Anterior cingulate cortex (tissue), 58 donors: ENCODE measurements at regions not wholly inside any gene's neighbourhood (a gene's known extent, or its start where the extent isn't known, plus 50 kb on each side); places are given as distances from the start of the nearest gene placed in this dataset.

Experiments used
- DNase-seq, 58 donors: peaks; one replicate each; lab custom pipeline; 2025; lab: John Stamatoyannopoulos, UW

DNA sequence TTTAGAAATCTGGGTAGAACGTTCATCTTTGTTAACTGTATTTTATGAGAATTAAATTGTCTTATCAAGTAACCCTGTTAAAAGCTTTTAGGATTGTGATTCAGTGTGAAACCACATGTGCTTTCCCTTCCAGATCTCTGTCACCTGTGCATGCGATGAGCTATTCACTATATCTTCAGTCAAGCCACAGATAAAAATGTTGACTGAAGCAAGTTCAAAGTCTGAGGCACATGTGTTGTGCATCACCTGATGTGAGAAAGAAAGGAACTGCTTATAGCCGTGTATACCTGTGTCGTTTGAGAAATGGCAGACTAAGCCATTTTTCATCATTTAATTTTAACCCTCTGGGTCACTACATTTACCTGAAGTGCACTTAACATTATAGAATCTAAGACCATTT is 1088.9 kb upstream of the TENM4 start:
- no peak for DNase-seq

DNA sequence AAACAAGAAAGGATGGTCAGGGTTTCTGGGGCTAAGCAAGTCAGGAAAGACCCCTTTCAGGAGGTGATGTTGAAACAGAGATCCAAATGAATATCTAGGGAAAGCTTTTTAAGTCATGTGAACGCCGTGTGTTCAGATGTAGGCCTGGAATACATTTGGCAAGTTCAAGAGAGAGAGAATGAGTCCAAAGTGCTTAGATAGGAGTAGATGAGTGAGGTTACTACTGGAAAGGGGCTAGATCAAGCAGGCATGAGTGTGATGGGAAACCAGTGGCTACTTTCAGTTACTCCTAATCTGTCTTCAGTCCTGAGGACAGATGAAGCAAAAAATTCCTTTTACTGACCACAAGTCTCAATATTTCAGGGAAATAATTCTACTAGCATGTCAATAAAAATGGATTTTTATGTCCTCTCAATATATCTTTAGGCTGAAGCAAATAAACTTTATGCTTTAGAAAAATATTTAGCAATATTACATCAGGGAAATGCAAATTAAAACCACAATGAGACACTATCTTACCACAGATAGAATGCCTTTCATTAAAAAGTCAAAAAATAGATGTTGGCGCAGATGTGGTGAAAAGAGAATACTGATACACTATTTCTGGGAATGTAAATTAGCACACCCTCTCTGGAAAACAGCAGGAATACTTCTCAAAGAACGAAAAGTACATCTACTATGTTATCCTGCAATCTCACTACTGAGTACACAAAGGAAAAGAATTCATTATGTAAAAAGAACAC is 1085.0 kb upstream of the TENM4 start:
- DNase-seq, result no peak

DNA sequence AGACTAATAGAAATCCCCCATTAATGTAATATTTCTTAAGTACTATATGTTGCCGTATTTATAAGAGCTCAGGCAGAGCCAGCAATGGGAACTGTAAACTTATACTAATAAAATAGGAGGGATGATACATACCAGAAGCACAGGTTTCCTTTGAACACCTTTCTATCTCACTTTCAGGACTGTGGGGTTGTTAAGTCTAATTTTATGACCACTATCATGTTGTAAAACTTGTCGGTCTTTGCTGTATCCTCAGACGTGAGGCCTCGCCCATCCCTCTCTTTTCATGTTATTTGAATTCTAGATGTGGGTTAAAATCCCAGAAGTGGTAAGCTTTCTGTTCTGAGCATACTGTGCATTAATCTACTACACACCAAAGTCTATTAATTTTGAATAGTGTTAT is 1083.5 kb upstream of the TENM4 start:
- DNase-seq, result no peak

DNA sequence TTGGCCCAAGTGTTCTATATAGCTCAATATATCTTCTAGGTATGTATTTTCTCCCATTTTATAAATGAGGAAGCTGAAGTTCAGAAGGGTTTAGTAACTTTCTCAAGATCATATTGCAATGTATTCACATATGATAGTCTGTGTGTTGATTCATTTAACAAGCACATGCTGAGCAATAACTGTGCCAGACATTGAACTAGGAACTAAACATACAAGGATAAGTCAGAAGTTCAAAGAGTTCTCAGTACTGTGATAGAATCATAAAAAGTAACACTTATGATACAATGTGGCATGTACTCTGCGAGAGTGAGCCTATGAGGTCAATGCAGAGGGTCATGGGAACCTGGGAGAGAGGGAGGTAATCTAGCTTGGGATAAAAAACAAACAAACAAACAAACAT is 1082.2 kb upstream of the TENM4 start:
- no peak for DNase-seq

DNA sequence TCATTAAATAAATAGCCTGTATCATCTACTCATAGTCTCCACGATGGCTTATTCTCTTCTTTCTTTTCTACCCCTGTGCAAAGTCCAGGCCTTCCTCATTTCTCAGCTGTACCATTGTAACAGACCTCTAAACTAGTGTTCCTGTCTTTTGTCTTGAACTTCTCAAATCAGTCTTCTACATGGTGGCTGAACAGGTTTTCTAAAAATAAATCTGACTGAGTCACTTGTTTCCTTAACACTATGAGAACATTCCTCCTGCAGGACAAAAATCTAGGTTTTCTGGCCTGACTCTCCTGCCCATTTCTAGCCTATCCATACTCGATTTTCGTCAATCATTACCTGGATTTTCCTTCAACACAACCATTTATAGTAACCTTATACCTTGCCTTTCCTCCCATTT is 1080.8 kb upstream of the TENM4 start:
- DNase-seq, result no peak

DNA sequence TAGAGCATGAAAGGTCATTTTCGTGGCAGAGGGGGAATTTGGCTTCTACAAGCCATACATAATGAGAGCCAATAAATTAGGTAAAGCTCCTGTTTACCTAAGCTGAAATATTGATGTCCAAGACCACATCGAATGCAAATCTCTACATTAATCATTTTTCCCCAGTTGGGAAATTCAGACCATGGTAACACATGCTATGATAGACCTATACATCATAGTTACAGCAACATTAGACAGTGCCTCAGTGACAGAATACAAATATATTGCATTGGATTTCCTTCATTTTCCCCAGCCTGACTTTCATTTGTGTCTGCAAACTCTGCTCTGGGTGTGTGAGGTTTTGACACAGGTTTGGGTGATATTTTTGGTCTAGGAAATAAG is 1079.7 kb upstream of the TENM4 start:
- DNase-seq, result no peak

DNA sequence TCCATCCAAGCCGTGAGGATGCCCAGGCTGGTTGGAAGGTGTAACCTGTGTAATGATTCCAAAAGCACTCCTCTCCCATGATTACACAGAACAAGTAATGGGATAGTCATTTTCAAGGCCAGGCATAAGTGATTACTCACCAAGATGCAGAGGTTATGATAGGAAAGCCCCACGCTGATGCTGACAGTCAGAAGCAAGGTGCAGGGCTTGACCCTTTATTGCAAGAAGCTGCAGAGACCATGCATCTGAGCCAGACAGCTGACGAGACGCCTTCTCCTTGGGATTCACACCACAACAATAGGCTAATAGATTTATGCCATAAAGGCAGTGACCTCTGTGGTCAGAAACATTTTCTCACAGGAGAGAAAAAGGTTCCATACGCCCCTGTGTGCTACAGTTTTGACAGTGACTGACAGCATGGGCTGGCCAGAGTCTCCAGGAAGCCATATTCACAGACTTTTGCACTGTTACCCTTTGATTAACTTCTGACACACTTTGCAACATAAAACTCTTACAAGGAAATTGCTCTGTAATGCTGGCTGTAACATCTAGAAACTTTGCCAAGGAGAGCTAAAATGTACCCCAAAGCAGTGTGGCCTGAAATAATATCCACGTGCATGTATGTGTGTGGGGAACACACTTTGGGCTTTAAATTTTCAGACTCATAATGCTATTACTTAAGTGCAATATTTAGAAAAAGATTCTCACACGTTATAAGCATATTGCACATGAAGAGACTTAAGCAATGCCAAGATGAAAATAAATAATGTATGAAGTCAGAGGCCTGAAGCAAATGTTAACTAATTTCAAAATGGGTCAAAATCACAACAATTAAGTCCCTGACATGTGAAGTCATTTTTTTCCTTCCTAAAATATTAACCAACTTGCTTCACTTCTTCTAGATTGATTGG is 1079.0 kb upstream of the TENM4 start:
- no peak for DNase-seq

DNA sequence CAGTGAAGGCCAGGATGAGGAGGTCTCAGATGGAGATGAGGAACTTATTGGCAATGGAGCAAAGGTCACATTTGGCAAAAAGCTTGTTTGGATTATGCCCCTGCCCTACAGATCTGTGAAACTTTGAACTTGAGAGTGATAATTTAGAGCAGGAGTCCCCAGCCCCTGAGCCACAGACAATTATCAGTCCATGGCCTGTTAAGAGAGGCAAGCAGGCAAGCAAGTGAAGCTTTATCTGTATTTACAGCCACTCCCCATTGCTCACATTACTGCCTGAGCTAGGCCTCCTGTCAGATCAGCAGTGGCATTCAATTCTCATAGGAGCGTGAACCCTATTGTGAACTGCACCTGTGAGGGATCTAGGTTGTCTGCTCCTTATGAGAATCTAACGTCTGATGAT is 1076.9 kb upstream of the TENM4 start:
- DNase-seq, result no peak

DNA sequence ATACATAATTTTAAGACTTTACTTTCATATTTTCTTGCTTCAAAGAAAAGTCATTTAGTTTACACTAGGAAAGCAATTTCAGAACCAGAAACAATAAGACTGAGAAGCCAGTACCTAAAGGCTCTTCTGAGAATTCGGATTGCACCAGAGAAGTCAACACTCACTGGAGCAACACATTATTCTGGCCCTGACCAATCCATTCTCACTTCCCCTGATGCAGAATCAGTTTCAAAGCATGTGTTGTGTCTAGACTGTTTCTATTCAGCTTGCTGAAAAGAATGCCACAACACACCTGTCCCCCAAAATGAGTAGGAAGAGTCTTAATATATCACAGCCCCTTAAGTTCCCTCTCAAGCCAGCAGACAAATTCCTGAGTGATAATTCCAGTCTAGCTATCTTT is 1074.3 kb upstream of the TENM4 start:
- no peak for DNase-seq

DNA sequence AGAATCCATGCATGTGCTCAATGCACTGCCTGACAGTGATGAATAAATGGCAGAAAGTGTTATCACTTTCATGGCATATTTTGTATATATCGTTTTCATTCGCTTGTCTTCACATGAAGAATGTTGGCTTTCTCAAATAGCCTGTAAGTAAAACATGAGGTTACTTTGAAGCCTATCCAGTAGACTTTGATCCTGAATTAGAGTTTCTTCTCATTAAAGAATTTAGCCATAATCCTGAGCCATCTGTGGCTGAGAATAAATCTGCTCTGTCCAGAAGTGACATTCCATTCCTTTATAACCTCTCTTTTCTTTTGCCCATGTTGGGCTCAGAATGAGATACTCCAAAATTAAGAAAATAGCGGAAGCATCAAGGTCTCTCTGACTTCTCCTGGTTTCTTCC is 1071.7 kb upstream of the TENM4 start:
- no peak for DNase-seq

DNA sequence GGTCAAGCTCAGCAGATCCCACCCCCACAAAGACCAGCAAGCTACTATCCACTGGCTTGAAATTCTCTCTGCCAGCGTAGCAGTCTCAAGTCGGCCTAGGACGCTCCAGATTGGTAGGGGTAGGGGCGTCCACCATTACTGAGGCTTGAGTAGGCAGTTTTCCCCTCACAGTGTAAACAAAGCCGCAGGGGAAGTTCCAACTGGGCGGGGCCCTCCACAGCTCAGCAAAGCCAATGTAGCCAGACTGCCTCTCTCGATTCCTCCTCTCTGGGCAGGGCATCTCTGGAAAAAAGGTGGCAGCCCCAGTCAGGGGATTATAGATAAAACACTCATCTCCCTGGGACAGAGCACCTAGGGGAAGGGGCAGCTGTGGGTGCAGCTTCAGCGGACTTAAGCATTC is 1064.9 kb upstream of the TENM4 start:
- DNase-seq, result no peak

DNA sequence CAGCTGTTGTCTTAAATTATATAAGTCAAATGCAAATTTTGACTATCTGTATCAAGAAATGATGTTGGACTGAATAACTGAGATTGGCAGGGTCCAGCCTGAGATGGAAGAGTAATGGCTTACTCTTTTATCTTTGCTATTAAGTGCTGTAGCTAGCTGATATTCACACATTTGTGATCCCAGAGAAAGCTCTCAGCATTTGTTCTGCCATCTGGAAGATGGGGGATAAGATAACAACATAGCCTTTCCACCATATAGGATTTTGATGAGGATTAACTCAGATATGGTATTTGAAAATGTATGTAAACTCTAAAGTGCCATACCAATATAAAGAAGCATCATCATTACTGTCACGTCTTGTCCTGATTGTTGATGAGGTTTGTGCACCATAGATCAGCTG is 1063.2 kb upstream of the TENM4 start:
- DNase-seq, result no peak

DNA sequence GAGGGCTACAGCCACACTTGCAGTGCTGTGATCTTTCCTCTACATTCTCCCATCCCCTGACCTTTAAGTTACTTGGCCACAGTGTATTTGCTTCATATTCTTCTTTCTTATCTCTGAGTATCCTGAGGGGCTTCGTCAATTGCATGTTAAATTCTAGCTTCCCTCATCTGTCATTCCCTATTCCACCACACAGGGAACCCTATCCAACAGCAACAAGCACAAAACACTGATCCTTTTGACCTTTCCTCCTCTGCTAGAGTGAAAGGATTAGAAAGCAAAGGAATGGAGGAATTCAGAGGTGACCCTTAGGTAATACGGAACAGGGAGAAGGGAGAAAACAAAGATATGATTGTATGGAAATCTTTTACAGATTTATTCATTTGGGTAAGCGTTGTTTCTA is 1061.7 kb upstream of the TENM4 start:
- no peak for DNase-seq

DNA sequence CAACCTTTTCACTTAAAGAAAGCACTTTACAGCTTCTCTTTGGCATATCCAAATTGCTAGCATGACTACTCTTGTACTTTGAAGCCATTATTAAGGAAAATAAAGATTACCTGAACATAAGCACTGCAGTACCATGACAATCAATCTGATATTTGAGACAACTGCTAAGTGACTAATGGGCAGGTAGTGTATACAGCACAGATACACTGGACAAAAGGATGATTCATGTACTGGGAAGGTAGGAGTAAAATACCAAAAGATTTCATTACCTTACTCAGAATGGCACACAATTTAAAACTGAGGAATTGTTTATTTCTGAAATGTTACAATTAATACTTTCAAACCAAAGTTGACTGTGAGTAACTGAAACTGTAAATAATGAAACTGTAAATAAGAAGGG is 1054.3 kb upstream of the TENM4 start:
- no peak for DNase-seq

DNA sequence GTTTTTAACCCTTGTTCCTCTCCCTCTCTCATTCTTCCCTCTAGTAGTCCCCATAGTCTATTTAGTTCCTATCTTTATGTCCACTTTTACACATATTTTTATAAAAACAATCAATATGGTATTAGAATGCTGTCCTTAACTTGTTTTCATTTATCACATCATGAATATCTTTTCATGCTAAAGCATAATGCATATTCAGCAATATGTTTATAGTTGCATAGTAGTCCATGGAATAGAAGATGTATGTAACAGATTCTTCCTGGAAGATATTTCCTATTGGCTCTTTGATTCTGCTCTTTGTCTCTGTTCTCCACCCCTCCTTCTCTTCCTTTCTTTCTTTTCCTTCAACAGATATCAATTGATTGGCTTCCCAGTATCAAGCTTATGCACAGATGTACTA is 1047.1 kb upstream of the TENM4 start:
- DNase-seq, result no peak

DNA sequence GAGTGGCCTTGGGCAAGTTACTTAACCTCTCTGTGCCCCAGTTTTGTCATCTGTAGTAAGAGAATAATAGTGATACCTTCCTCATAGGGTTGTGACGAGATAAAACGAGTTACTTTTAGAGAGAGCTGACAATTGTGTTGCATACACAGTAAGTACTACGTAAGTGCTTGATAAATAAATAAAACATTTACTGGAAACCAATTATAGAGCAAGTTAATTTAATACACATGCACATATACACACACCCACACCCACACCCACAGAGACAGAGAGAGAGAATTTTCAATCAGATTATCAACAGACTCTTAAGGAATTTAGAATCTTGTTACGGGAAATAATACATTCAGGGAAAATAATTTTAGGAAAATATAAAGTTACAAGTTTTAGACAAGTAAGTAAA is 1045.8 kb upstream of the TENM4 start:
- no peak for DNase-seq

DNA sequence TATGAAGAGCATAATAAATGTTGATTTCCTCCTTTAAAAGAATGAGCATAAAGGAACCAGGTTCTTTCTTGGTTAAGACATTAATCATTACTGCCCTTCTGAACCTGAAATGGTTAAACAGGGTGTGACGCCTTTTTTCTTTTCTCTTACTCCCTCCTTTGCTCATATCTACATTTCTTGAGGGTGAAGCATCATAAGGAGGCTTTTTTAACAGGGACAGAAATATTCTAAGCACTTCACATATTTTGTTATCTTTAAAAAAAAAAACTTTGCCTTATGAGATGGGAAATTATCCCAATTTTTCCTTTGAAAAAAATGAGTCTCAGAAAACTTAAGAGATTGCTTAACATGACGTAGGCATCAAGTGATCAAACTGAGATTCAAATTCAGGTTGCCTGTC is 1036.3 kb upstream of the TENM4 start:
- DNase-seq, result no peak

DNA sequence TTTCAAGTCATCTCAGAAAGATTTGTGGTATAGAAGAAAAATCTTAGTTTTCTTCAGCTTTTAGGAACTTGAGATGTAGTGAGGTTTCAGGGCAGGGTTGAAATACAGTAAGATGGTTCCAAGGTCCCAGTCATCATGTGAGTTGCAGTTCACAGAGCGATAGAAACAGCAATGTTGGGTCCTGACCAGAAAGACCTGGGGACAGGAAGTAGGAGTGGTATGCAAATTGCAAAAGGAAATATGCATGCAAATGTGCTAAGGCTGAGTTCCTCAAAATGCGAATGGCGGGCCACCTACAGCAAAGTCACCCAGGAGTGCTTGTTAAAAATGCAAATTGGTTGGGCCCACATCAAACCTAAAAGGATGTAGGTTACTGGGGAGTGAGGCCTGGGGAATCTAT is 1032.7 kb upstream of the TENM4 start:
- no peak for DNase-seq

DNA sequence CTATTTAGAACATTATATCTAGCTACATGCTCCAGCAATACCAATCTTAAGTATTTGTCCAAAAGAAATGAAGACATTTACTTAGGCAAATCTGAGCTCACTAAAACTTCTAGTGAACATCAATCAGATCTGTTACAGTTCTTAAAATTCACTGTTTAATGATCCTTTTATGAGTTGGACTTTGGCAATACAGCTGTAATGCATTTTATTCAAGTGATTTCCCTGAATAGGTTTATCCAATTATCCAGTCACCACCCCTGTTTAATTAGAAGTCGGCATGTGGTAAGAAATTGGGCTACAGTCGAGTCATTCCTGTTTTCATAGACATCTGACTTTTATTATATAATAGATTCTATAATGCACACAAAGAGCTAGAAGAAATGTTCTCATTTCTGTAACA is 1029.0 kb upstream of the TENM4 start:
- DNase-seq, result no peak

DNA sequence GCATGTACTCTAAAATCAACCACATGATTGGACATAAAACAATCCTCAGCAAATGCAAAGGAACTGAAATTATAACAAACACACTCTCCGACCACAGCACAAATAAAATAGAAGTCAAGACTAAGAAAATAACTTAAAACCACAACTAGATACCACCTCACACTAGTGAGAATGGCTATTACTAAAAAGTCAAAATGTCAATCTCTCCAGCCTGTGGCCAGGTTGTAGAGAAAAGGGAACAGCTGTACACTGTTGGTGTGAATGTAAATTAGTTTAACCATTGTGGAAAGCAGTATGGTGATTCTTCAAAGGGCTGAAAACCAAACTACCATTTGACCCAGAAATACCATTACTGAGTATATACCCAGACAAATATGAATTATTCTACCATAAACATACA is 1025.7 kb upstream of the TENM4 start:
- no peak for DNase-seq

DNA sequence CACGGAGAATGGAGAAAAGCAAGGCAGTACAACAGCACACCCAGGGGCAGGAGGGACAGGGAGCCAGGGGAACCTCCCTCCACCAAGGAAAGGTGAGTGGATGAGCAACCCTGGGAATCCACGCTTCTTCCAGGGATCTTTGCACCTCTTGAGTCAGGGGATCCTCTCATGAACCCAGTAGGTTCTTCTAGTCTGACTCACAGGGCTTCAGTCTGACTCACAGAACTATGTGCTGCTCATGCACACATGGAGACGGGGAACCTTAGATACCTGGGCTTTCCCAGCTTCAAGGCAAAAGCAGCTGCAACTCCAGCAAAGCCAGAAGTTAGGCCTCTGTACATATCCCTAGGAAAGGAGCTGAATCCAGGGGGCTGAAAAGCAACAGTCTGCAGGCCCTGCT is 1021.4 kb upstream of the TENM4 start:
- no peak for DNase-seq

DNA sequence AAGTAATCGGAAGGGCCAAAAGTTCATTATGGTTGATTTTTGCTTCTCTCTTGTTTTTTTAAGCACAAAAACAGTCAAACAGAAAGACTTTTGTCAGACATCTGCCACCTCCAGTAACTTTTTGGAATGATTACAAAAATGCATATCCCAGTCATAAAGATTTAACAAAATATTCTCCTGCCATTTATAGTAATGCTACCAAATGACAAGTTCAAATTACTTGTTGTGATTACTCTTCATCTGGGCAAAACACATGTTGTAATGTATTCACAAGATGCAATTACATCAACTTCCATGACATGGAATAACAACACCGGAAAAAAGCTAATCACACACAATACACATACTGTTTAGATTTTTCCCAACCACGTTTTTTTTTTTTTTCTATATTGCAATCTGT is 1017.5 kb upstream of the TENM4 start:
- DNase-seq, result no peak
